Uterus (tissue), 3 donors: ENCODE measurements at regions not wholly inside any gene's neighbourhood (a gene's known extent, or its start where the extent isn't known, plus 50 kb on each side); places are given as distances from the start of the nearest gene placed in this dataset.

Experiments used
- DNase-seq, 2 donors: peaks; one replicate each; pipeline ENCODE4 v3.0.0-alpha.2; 2019 to 2020
- H3K27ac ChIP-seq, 2 donors: fragments of 200-600 bp; sonication (generic); 1 replicate in 1 of 2; 2 replicates in 1 of 2; pipeline ENCODE4 v1.5.1; 2016 to 2018
- H3K27me3 ChIP-seq, 2 donors: fragments of 200-600 bp; sonication (generic); one replicate each; pipeline ENCODE4 v1.5.1; 2018 to 2019; ENCODE audit warnings: control low read depth in 1 of 2
- H3K36me3 ChIP-seq, 2 donors: fragments of 200-600 bp; sonication (generic); one replicate each; pipeline ENCODE4 v1.5.1; 2019; ENCODE audit warnings: control low read depth in 1 of 2
- H3K4me1 ChIP-seq, 2 donors: fragments of 200-600 bp; sonication (generic); one replicate each; pipeline ENCODE4 v1.5.1; 2018 to 2019; ENCODE audit warnings: control low read depth in 1 of 2
- H3K4me3 ChIP-seq, 2 donors: fragments of 200-600 bp; sonication (generic); 1 replicate in 1 of 2; 2 replicates in 1 of 2; pipeline ENCODE4 v1.5.1; 2018 to 2019; ENCODE audit warnings: mild to moderate bottlenecking in 1 of 2
- H3K9me3 ChIP-seq, 2 donors: fragments of 200-600 bp; sonication (generic); one replicate each; pipeline ENCODE4 v1.5.1; 2019; ENCODE audit warnings: control low read depth in 1 of 2
- CTCF ChIP-seq, 4 experiments: fragments of 200-600 bp in 2 of 4; fragments of 450-650 bp in 2 of 4; sonication (generic) in 2 of 4; IDR thresholded peaks; one replicate each; pipeline ENCODE4 v1.5.1; 2016 to 2019; ENCODE audit warnings: antibody characterized with exemption in 4 of 4, mild to moderate bottlenecking in 2 of 4, moderate library complexity in 1 of 4
- POLR2A ChIP-seq, 2 donors: fragments of 450-650 bp; IDR thresholded peaks; one replicate each; pipeline ENCODE4 v1.6.1; 2016; ENCODE audit warnings: antibody characterized with exemption in 2 of 2, mild to moderate bottlenecking in 1 of 2, moderate library complexity in 1 of 2
- intact Hi-C: fragments of 100-400 bp; cut with DNase I; formaldehyde crosslinking; loops from one replicate; pipeline ENCODE4 v1.15.1; 2023; ENCODE audit warnings: low total_unique reads
- donor health status: DM: yes; HTN: yes; CAD: no.

DNA sequence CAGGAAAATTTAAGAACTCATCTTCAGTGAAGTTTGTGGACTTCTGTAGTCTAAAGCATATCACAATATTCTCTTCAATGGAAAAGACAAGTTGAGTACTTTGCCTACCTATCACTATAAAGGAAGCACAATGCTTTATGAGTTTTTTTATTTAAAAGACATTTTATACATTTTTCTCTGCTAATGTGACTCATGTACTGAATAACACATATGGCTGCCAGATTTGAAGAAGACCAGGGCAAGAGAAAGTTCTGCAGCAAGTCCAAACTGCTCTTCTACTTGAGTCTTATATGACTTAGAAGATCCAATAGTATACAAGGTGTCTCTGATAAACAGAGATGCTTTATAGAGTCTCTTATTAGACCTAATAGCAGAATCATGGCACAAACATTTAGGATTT lies 978.4 kb downstream of the TLE4 start:
- Histone ChIP-seq H3K27ac (no peak overlapping the region), H3K27me3 (no peaks in the 10 kb centered on the region), H3K9me3 (no peaks in the 10 kb centered on the region), H3K36me3 (no peaks in the 10 kb centered on the region), H3K4me1 (no peaks in the 10 kb centered on the region), H3K4me3 (no peak overlapping the region)
- no peak for TF ChIP-seq POLR2A (IDR thresholded peaks at IDR 0.05)
- TF ChIP-seq CTCF (IDR thresholded peaks at IDR 0.05), result no peak
- DNase-seq, result no peak
- intact Hi-C loops, result no loop called here

DNA sequence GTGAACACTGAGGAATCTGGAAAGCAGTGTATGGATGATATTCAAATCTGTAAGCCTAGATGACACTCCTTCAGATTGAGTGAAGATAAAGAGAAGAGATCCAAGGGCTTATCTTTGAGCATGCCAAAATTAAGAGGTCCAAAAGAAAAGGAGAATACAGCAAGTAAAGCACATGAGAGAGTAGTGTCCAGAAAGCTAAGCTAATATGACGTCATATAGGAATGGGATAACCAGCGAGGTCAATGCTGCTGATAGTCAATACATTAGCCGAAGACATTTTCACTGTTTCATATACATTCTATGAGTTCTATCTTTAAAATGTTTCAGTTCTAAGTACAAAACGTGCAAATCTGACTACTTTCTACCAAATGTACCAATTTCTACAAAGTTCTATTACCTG lies 975.8 kb downstream of the TLE4 start:
- DNase-seq, result no peak
- TF ChIP-seq CTCF (IDR thresholded peaks at IDR 0.05) (no peak), POLR2A (IDR thresholded peaks at IDR 0.05) (no peak)
- Histone ChIP-seq H3K27me3 (no peaks in the 10 kb centered on the region), H3K4me3 (no peak overlapping the region), H3K4me1 (no peaks in the 10 kb centered on the region), H3K36me3 (no peaks in the 10 kb centered on the region), H3K9me3 (no peaks in the 10 kb centered on the region), H3K27ac (no peak overlapping the region)
- intact Hi-C loops, result no loop called here

DNA sequence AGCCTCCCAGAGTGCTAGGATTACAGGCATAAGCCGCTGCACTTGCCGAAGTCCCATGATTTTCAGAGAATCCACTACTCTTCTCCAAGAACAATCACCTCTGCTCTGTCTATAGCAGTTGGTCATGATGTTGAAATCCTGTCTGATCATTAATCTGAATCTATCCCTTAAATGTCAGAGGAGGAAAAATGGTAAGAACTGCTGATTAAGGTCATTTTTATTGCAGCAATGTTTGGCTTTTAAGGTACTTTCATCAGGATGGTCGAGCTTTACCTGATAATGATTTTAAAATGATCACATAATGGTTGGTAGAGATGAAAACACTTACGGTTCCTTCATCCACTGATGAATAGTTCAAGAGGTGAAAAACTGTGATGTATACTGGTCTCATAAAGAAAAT lies 968.6 kb downstream of the TLE4 start:
- no peak overlapping the region for H3K4me3 ChIP-seq
- no peak overlapping the region for H3K27ac ChIP-seq
- H3K36me3 ChIP-seq, result no peaks in the 10 kb centered on the region
- H3K9me3 ChIP-seq, result no peaks in the 10 kb centered on the region
- no peak for TF ChIP-seq CTCF (IDR thresholded peaks at IDR 0.05)
- no peak for TF ChIP-seq POLR2A (IDR thresholded peaks at IDR 0.05)
- H3K4me1 ChIP-seq, result no peaks in the 10 kb centered on the region
- H3K27me3 ChIP-seq, result no peaks in the 10 kb centered on the region
- no peak for DNase-seq
- intact Hi-C loops, result no loop called here

- H3K9me3 ChIP-seq, result no peaks in the 10 kb centered on the region
- H3K27ac ChIP-seq, result no peak overlapping the region
- no peaks in the 10 kb centered on the region for H3K36me3 ChIP-seq
- no peaks in the 10 kb centered on the region for H3K27me3 ChIP-seq
- intact Hi-C loops, result no loop called here
- no peaks in the 10 kb centered on the region for H3K4me1 ChIP-seq
- DNase-seq, result no peak
- H3K4me3 ChIP-seq, result no peak overlapping the region
- TF ChIP-seq CTCF (IDR thresholded peaks at IDR 0.05), result no peak
- TF ChIP-seq POLR2A (IDR thresholded peaks at IDR 0.05), result no peak
These were observed 967.2 kb downstream of the TLE4 start for GRCh38 chr9:80538976-80539375.

GRCh38 chr9:80522465-80522864 lies 950.7 kb downstream of the TLE4 start:
- H3K4me3 ChIP-seq, result no peak overlapping the region
- no peak for DNase-seq
- intact Hi-C loops, result no loop called here
- no peak overlapping the region for H3K27ac ChIP-seq
- no peaks in the 10 kb centered on the region for H3K4me1 ChIP-seq
- TF ChIP-seq CTCF (IDR thresholded peaks at IDR 0.05) (no peak), POLR2A (IDR thresholded peaks at IDR 0.05) (no peak)
- peaks cover 0 to 6% of the 10 kb centered on the region in 2 donors for H3K9me3 ChIP-seq
- H3K36me3 ChIP-seq, result no peaks in the 10 kb centered on the region
- H3K27me3 ChIP-seq, result no peaks in the 10 kb centered on the region
